Tibial nerve (tissue), 4 donors: ENCODE measurements at regions not wholly inside any gene's neighbourhood (a gene's known extent, or its start where the extent isn't known, plus 50 kb on each side); places are given as distances from the start of the nearest gene placed in this dataset.

ENCODE experiments used
- CTCF ChIP-seq, 5 experiments: fragments of 200-600 bp in 3 of 5; fragments of 450-650 bp in 2 of 5; sonication (generic) in 3 of 5; IDR thresholded peaks; one replicate each; pipeline ENCODE4 v1.5.1; 2016 to 2019; ENCODE audit warnings: antibody characterized with exemption in 5 of 5, mild to moderate bottlenecking in 3 of 5, moderate library complexity in 2 of 5
- EP300 ChIP-seq, 2 donors: sonication (generic); formaldehyde crosslinking; IDR thresholded peaks; one replicate each; pipeline ENCODE4 v1.6.1; 2017; ENCODE audit warnings: antibody characterized with exemption in 2 of 2, mild to moderate bottlenecking in 1 of 2
- POLR2A ChIP-seq, 2 donors: fragments of 450-650 bp; IDR thresholded peaks; one replicate each; pipeline ENCODE4 v1.6.1; 2017; ENCODE audit warnings: antibody characterized with exemption in 2 of 2, mild to moderate bottlenecking in 2 of 2, moderate library complexity in 2 of 2

- TF ChIP-seq CTCF (IDR thresholded peaks at IDR 0.05) = no peak
- TF ChIP-seq POLR2A (IDR thresholded peaks at IDR 0.05) = no peak
- no peak for TF ChIP-seq EP300 (IDR thresholded peaks at IDR 0.05)
Measured at GRCh38 chr3:168436245-168436724, 340.6 kb upstream of the GOLIM4 start.
